Stimulated activated CD4-positive, alpha-beta T cell treated with anti-CD3 and anti-CD28 coated beads, TNF-alpha, amount 100 ng/mL, for 48 hours (primary cell): ENCODE measurements at regions not wholly inside any gene's neighbourhood (a gene's known extent, or its start where the extent isn't known, plus 50 kb on each side); places are given as distances from the start of the nearest gene placed in this dataset.

ENCODE experiments used
- DNase-seq, 3 donors: peaks; one replicate each; pipeline ENCODE4 v3.0.0-alpha.2; 2020; ENCODE audit warnings: low read depth in 3 of 3

DNA sequence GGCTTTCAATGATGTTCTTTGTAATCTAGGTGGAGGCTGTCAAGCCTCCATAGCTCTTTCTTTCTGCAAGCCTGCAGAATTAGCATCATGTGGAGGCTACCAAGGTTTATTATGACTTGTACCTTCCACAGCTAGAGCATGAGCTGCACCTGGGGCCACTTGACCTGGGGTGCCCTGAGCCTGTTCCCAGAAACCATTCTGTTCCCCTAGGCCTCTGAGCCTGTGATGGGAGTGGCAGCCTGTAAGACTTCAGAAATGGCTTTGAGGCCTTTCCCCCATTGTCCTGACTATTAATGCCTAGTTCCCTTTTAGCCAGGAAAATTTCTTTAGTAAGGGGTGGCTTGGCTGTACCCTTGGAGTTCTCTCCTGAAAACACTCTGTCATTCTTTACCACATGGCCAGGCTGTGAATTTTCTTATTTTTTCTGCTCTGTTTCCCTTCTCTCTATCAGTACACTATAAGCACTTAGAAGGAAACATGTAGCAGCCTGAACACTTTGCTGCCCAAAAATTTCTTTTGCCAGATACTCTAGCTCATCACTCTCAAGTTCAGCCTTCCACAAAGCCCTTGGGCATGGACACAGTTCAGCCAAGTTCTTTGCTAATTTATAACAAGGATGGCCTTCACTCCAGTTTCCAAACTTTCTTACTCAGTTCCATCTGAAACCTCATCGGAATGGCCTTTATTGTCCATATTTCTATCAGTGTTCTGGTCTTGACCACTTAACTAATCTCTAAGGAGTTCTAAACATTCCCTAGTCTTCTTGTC lies 61.4 kb upstream of the NR3C1 start:
- DNase-seq = no peak

GRCh38 chr5:143462431-143462830 lies 58.9 kb upstream of the NR3C1 start:
- no peak for DNase-seq

- DNase-seq = no peak
Observed at GRCh38 chr5:143459433-143459832, 55.9 kb upstream of the NR3C1 start.

DNA sequence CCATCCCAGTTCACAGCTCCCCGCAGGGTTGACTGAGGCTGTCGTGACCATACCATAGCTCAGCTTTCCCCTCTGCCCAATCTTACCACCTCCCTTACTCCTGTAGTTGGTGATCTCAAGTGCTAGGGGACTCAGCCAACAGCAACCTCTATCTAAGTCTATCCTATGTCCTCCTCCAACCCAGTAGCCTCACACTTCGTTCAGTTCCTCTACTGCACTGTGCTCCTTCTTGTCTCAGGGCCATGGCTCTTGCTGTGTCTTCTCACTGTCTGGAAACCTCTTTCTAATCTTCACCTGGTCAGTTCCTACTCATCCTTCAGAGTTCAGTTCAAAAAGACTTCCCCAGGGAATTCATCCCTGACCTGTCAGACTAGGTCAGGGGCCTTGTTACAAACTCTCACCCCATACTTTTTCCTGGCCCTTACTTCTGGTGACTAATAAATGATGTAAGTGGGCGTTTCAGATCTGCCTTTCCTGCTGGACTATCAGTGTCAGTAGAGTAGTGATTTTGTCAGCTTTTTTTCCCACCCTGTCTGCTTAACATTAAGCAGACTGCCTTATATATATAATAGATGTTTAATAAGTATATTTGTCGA lies 53.6 kb upstream of the NR3C1 start:
- no peak for DNase-seq

DNA sequence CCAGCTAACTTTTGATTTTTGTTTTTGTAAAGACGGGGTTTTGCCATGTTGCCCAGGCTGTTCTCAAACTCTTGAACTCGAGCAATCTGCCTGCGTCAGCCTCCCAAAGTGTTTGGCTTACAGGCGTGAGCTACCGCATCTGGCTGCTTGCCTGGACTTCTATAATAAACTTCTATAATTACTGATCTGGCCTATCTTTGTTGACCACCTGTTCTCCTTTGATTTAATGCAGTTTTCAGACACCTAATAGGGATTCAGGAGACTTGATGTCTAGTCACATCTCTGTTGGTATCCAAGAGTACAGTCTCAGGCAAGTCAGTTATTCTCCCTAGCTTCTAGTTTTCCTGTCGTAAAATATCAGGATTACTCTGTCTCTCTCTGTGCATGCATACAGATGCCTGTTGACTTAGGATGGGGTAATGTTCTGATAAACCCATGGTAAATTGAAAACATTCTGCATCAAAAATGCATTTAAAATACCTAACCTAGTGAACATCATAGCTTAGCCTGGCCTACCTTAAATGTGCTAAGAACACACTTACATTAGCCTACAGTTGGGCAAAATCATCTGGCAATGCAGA lies 51.5 kb upstream of the NR3C1 start:
- DNase-seq = no peak

GRCh38 chr5:143453720-143454119 lies 50.2 kb upstream of the NR3C1 start:
- DNase-seq = no peak
